DND-41 (cell line): ENCODE measurements at regions not wholly inside any gene's neighbourhood (a gene's known extent, or its start where the extent isn't known, plus 50 kb on each side); places are given as distances from the start of the nearest gene placed in this dataset.

ENCODE experiments used
- ATAC-seq: fragments of 200-7000 bp; cut with Tn5 transposase; 3 replicates; pipeline ENCODE4 v1.9.1; 2021; ENCODE audit warnings: low read depth; ENCODE audit not compliant: insufficient read depth
- DNase-seq: peaks from one replicate; pipeline ENCODE4 v3.0.0-alpha.2; 2020
- H2AFZ ChIP-seq: 2 replicates; pipeline ENCODE4 v1.6.0; 2012; ENCODE audit warnings: low read depth, low read length
- H3K27ac ChIP-seq: 2 replicates; pipeline ENCODE4 v1.5.1; 2012; ENCODE audit warnings: low read length, inconsistent platforms
- H3K27me3 ChIP-seq: fragments of 200-600 bp; sonication (generic); 2 replicates; pipeline ENCODE4 v1.6.0; 2012; ENCODE audit warnings: low read length, mild to moderate bottlenecking, inconsistent platforms; ENCODE audit not compliant: insufficient read depth, poor library complexity
- H3K36me3 ChIP-seq: 2 replicates; pipeline ENCODE4 v1.5.1; 2012; ENCODE audit warnings: low read length, inconsistent platforms; ENCODE audit not compliant: insufficient read depth
- H3K4me1 ChIP-seq: 2 replicates; pipeline ENCODE4 v1.5.1; 2012; ENCODE audit warnings: mild to moderate bottlenecking, low read length; ENCODE audit not compliant: insufficient read depth
- H3K4me2 ChIP-seq: 2 replicates; pipeline ENCODE4 v1.6.0; 2012; ENCODE audit warnings: mild to moderate bottlenecking, moderate library complexity, low read length, inconsistent platforms; ENCODE audit not compliant: insufficient read depth
- H3K4me3 ChIP-seq, 2 experiments: fragments of 200-600 bp in 1 of 2; shearing (Covaris generic) in 1 of 2; 2 replicates each; pipeline ENCODE4 v1.5.1; 2012 to 2016; ENCODE audit warnings: inconsistent platforms in 2 of 2, low read length in 2 of 2, mild to moderate bottlenecking in 2 of 2, low read depth in 1 of 2, moderate library complexity in 1 of 2
- H3K79me2 ChIP-seq: 2 replicates; pipeline ENCODE4 v1.6.0; 2012; ENCODE audit warnings: low read length, inconsistent platforms; ENCODE audit not compliant: insufficient read depth
- H3K9ac ChIP-seq: 2 replicates; pipeline ENCODE4 v1.6.0; 2012; ENCODE audit warnings: low read depth, mild to moderate bottlenecking, inconsistent platforms, low read length, moderate library complexity
- H3K9me3 ChIP-seq: 2 replicates; pipeline ENCODE4 v1.5.1; 2012; ENCODE audit warnings: low read length, moderate library complexity, mild to moderate bottlenecking, inconsistent platforms; ENCODE audit not compliant: insufficient read depth, severe bottlenecking
- H4K20me1 ChIP-seq: 2 replicates; pipeline ENCODE4 v1.6.0; 2012; ENCODE audit warnings: low read length; ENCODE audit not compliant: insufficient read depth
- EZH2 ChIP-seq: IDR thresholded peaks from 3 replicates; pipeline ENCODE4 v1.6.1; 2012; ENCODE audit warnings: borderline replicate concordance, low read depth, mild to moderate bottlenecking, moderate library complexity, low read length, inconsistent platforms; ENCODE audit not compliant: severe bottlenecking
- TF ChIP-seq, protein P1 (sequence below): IDR thresholded peaks from 2 replicates; pipeline ENCODE4 v1.5.1; 2012; ENCODE audit warnings: borderline replicate concordance, low read length, moderate library complexity, mild to moderate bottlenecking; ENCODE audit not compliant: poor library complexity, severe bottlenecking; ENCODE audit errors: extremely low read depth

DNA sequence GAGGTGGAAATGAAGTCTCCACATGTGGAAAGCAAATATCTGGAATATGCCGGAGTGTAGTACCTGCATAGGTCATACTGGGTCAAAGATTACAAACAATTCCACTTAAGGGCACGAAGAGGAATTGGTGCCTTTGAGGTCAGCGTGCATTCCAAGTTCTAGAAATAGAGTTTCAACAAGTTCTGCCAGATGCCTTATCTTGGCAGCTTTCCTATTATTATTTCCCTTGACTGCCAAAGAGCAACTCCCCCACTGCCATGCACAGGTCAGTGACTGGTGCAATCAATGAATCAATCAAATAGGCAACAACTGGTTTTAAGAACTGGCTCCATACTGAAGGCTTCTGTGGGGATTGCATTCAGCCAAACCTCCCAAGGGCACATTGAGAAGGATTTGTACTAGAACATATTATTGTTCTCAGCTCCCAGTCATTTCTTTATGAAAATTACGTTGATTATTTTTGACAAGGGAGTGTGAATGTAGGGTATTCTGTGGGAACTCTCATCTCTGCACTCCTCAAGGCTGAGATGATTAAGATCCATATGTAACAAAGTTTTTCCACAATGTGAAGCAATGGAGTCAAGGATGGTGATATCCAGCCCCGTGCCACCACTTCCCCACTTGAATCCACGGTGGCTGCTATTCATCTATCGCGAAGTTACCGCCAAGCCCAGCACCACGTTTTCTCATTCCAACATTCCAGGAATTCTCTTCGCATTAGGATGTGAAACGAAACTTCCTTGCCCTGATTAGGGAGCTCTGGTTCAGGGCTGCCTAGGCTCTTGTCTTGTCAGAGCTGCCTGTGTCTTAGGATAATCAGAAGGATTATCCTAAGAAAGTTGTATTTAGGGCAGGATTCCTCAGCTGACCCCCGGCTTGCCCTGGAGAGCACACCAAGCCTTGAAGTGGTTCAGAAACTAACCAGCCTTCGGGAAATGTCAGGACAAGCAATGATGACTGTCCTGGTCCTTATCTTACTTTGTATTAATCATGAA is 115.1 kb upstream of the PCED1B start:
- no peak overlapping the region for H2AFZ ChIP-seq
- no peak overlapping the region for H3K27ac ChIP-seq
- no peak for DNase-seq
- H4K20me1 ChIP-seq, result no peaks in the 10 kb centered on the region
- no peaks in the 10 kb centered on the region for H3K4me1 ChIP-seq
- no peak overlapping the region for H3K4me3 ChIP-seq
- H3K79me2 ChIP-seq, result no peaks in the 10 kb centered on the region
- H3K36me3 ChIP-seq, result no peaks in the 10 kb centered on the region
- TF ChIP-seq, protein P1, sequence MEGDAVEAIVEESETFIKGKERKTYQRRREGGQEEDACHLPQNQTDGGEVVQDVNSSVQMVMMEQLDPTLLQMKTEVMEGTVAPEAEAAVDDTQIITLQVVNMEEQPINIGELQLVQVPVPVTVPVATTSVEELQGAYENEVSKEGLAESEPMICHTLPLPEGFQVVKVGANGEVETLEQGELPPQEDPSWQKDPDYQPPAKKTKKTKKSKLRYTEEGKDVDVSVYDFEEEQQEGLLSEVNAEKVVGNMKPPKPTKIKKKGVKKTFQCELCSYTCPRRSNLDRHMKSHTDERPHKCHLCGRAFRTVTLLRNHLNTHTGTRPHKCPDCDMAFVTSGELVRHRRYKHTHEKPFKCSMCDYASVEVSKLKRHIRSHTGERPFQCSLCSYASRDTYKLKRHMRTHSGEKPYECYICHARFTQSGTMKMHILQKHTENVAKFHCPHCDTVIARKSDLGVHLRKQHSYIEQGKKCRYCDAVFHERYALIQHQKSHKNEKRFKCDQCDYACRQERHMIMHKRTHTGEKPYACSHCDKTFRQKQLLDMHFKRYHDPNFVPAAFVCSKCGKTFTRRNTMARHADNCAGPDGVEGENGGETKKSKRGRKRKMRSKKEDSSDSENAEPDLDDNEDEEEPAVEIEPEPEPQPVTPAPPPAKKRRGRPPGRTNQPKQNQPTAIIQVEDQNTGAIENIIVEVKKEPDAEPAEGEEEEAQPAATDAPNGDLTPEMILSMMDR, result no peak
- H3K9me3 ChIP-seq, result no peaks in the 10 kb centered on the region
- no peaks in the 10 kb centered on the region for H3K27me3 ChIP-seq
- H3K9ac ChIP-seq, result no peak overlapping the region
- no peak for ATAC-seq
- H3K4me2 ChIP-seq, result no peak overlapping the region

DNA sequence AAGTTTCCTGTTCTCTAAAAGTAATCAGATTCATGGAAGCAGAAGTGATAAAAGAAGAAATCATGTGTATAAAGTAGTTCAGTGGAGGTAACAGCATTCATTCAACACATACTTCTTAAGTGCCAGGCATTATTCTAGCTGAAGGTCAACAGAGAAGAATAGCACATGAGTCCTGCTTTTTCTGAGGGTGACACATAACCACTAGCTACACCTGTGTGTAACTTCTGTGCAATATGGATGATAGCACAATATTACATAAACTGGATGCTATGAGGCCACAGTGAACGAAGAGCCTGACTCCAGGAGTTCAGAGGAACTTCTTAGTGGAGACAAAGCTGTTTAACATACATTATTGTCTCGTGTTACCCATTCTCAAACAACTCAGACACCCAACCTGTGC is 114.3 kb upstream of the PCED1B start:
- Histone ChIP-seq H3K9me3 (no peaks in the 10 kb centered on the region), H3K27me3 (no peaks in the 10 kb centered on the region), H3K79me2 (no peaks in the 10 kb centered on the region), H3K4me1 (no peaks in the 10 kb centered on the region), H2AFZ (no peak overlapping the region), H3K36me3 (no peaks in the 10 kb centered on the region), H3K27ac (no peak overlapping the region), H3K9ac (no peak overlapping the region), H3K4me3 (no peak overlapping the region), H3K4me2 (no peak overlapping the region), H4K20me1 (no peaks in the 10 kb centered on the region)
- no peak for DNase-seq
- no peak for ATAC-seq
- no peak for TF ChIP-seq EZH2
- TF ChIP-seq, protein P1, result no peak

DNA sequence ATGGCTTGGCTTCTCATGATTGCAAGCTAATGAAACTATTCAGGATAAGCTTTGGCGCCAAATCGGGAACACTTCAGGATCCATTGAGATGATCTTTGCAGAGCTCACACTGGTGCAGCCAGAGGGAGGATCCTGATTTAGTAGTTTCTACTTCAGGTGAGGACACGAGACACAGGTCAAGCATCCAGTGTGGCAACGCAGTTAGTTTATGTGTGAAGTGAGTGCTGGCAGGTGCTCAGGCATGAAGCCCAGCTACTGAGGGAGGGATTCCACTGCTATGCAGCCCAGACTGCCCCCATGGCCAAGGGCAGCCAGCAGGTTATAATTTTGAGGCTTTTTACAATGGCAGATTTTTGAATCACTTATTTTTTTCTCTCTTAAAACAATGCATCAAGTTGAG is 113.5 kb upstream of the PCED1B start:
- DNase-seq, result no peak
- no peaks in the 10 kb centered on the region for H3K9me3 ChIP-seq
- no peak overlapping the region for H3K9ac ChIP-seq
- no peak overlapping the region for H3K27ac ChIP-seq
- no peak overlapping the region for H3K4me2 ChIP-seq
- H4K20me1 ChIP-seq, result no peaks in the 10 kb centered on the region
- TF ChIP-seq, protein P1, result no peak
- TF ChIP-seq EZH2, result no peak
- no peaks in the 10 kb centered on the region for H3K4me1 ChIP-seq
- H3K79me2 ChIP-seq, result no peaks in the 10 kb centered on the region
- no peak overlapping the region for H3K4me3 ChIP-seq
- no peak overlapping the region for H2AFZ ChIP-seq
- ATAC-seq, result no peak
- H3K36me3 ChIP-seq, result no peaks in the 10 kb centered on the region
- no peaks in the 10 kb centered on the region for H3K27me3 ChIP-seq
